HTR-8/SVneo (cell line): ENCODE measurements at regions not wholly inside any gene's neighbourhood (a gene's known extent, or its start where the extent isn't known, plus 50 kb on each side); places are given as distances from the start of the nearest gene placed in this dataset.

Experiments used
- DNase-seq: peaks from one replicate; pipeline ENCODE4 v3.0.0; 2011; ENCODE audit warnings: low spot score, mixed read lengths; ENCODE audit not compliant: insufficient read length
- FAIRE-seq: peaks from 2 replicates; lab custom pipeline; 2011; peaks lifted over from hg19 to GRCh38; lab: Jason Lieb, UNC

GRCh38 chr2:180202467-180202951 lies 195.4 kb upstream of the CWC22 start:
- DNase-seq (no peak), FAIRE-seq (no peak)

DNA sequence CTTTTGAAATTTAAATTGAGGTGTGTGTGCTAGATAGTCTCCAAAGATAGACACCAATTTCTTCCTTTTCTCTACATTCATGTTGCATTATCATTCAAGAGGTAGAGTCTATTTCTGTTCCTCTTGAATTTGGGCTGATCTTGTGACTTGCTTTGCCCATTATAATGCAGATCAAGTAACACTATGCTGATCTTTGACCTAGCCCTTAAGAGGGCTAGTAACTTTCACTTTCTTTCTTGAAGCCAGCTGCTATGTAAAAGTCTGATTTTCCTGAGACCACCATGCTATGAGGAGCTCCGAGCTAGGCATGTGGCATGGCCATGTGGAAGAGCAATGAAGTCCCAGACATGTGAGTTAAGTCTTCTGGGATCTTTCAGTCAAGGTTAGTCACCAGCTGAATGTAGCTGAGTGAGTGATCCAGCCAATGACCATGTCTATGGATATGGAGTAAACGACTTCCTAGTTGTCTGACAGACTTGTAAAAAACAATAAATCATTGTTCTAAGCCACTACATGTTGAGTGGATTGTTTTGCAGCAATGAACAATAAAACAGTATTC lies 189.4 kb upstream of the CWC22 start:
- FAIRE-seq, result peak; percentile 36
- no peak for DNase-seq

- FAIRE-seq, result no peak
Measured at GRCh38 chr2:180195847-180196246, 188.8 kb upstream of the CWC22 start.

GRCh38 chr2:180191432-180192124 lies 184.5 kb upstream of the CWC22 start:
- FAIRE-seq (no peak), DNase-seq (no peak)

More at GRCh38 chr2:180195847-180196246, 188.8 kb upstream of the CWC22 start:
- DNase-seq, result no peak

DNA sequence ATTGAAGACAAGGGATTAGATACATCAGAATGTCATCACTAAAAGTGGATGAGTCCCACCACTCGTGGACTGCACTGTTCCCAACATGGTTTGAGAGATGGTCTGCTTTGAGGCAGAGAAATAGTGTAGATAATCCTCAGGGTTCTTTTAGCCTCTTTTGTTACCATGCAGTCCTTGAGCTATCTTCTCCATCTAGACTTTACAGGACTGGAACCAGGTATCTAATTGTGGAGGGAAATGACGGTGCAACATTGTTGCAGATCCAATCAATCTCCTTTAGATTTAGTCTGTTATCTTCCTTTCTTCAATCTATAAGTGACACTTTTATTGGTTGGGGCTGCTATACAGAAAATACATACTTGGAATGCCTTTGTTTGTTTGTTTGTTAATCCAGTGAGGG lies 183.8 kb upstream of the CWC22 start:
- DNase-seq (no peak), FAIRE-seq (no peak)

- no peak for FAIRE-seq
- no peak for DNase-seq
Measured at GRCh38 chr2:180187611-180188010, 180.5 kb upstream of the CWC22 start.

- no peak for DNase-seq
- FAIRE-seq, result no peak
Measured at GRCh38 chr2:180184506-180184905, 177.4 kb upstream of the CWC22 start.

- no peak for FAIRE-seq
- DNase-seq, result no peak
Measured at GRCh38 chr2:180180511-180180910, 173.4 kb upstream of the CWC22 start.

DNA sequence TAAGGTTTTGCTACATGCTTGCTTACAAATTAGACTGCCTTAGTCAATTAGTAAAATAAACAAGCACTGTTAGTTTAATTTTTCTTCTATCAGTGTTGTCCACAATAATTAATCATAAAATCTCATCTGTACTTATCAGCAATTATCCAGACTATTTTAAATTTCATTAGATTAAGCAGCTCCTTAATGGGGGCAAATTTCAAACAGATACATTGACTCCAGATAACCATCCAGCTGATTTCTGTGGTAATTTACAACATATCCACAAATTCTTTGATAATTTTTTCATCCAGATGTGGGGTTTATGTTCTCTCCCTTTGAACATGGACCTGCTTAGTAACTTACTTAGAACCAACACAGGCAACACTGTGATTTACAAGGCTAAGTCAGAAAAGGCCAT lies 170.4 kb upstream of the CWC22 start:
- FAIRE-seq (no peak), DNase-seq (no peak)

- FAIRE-seq (no peak), DNase-seq (no peak)
Measured at GRCh38 chr2:180175736-180176135, 168.6 kb upstream of the CWC22 start.

- DNase-seq (no peak), FAIRE-seq (no peak)
Measured at GRCh38 chr2:180174580-180174979, 167.5 kb upstream of the CWC22 start.

- no peak for FAIRE-seq
- no peak for DNase-seq
Measured at GRCh38 chr2:180169474-180169873, 162.4 kb upstream of the CWC22 start.

- DNase-seq (no peak), FAIRE-seq (no peak)
Measured at GRCh38 chr2:180161415-180161814, 154.3 kb upstream of the CWC22 start.

GRCh38 chr2:180159921-180160320 lies 152.8 kb upstream of the CWC22 start:
- DNase-seq (no peak), FAIRE-seq (no peak)

- DNase-seq, result no peak
- no peak for FAIRE-seq
Measured at GRCh38 chr2:180158961-180159360, 151.9 kb upstream of the CWC22 start.

DNA sequence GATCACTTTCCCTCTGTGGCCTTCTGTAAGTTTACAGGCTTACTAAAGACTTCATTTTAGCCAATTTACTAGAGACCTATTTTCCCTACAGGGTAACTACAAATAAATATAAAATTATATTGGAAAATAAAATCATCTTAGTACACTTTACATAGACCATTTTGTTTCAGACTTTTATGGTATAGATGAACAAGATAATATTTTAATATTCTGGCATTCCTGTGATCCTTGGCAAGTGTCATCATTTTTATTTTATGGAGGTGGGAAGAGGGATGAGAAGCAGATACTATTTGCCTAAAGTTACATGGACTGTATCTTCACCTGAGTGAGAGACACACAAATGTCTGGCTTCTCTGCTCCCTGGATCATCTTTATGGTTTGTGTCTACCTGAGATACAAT lies 149.6 kb upstream of the CWC22 start:
- DNase-seq (no peak), FAIRE-seq (no peak)

DNA sequence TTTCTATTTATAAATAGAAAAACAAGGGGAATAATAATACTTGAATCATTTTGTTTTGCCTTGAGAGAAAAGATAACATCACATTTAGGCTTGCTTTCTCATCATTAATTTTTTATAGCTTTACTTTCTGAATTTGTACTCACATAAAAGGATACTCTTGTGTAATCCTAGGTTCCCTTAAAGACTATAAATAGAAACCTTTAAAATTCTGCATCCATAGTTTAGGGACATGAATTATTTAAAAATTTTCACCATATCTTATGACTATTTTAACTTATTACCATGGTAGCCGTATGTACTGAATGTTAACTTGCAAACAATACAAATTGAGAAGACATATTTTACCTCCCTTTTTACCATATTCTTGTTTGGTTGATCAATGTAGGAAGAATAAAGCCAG lies 143.5 kb upstream of the CWC22 start:
- FAIRE-seq (no peak), DNase-seq (no peak)

DNA sequence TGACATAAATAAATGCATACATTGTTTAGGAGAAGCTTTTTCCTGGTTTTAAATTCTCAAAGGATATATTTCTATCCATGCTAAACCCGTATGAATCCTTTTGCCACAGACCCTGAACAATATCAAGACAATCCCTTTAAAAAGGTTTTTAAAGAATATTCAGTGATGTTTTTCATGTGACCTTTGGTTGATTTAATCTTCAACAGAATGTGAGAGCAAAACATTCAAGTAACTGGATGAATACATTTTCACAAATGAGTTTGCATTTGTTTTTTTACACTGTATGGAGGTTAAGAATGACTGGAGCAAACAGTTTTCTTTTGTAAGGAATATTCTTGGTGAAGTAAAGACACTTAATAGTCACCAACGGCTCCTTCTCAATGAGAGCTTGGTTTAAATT lies 139.4 kb upstream of the CWC22 start:
- FAIRE-seq, result no peak
- DNase-seq, result no peak

DNA sequence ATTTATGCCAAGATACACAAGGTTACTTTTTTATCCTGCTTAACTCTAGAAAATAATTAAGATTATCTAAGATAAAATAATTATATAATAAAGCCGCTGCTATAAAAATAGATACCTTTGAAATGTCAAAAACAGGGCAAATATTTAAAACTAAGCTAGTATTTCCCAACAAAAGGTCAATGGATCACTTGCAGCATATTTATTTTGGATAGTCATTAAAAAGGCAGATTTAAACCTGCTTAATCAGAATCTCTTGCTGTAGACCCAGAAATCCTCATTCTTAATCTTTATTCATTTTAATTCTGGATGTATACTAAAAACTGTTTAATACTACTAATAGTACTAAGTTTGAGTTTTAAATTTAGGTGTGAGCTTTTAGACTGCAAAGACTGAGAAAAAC lies 139.0 kb upstream of the CWC22 start:
- DNase-seq (no peak), FAIRE-seq (no peak)

DNA sequence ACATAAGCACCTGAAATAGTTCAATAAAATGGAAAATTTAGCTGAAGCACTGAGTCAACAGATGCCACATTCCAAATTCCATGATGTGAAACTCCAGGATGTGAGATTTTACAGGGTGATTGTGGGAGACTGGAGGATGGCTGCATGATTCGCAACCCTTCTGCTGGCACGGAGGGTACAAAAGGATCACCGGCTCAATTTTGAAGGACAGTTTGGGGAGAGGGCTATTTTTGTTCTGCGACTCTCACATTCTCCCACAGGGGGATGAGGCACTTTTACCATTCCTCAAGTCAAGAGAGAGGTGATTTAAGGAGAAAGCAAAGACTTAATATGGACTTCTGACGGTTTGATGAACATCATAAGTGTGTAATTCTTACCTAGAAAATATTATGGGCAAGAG lies 138.1 kb upstream of the CWC22 start:
- FAIRE-seq, result no peak
- DNase-seq, result no peak

GRCh38 chr2:180144338-180144813 lies 137.3 kb upstream of the CWC22 start:
- DNase-seq (no peak), FAIRE-seq (no peak)
